ENCODE measurements at regions not wholly inside any gene's neighbourhood (a gene's known extent, or its start where the extent isn't known, plus 50 kb on each side); places are given as distances from the start of the nearest gene placed in this dataset.

- DNase-seq (ENCODE audit: low read depth in 1 of 2, low spot score in 1 of 2) = no peak
- no peak overlapping the region for H3K27ac ChIP-seq
Measured at GRCh38 chr6:153275997-153276396, 144.9 kb upstream of the RGS17 start.

GRCh38 chr6:153272201-153272980 lies 141.3 kb upstream of the RGS17 start:
- H3K36me3 ChIP-seq = no peaks in the 10 kb centered on the region
- H3K4me3 ChIP-seq = no peak overlapping the region
- TF ChIP-seq CTCF (IDR thresholded peaks at IDR 0.05; ENCODE audit: low read depth, low read length) = no peak
- no peaks in the 10 kb centered on the region for H3K4me1 ChIP-seq (ENCODE audit: low read depth)
- H3K9me3 ChIP-seq (ENCODE audit: low read depth) = no peaks in the 10 kb centered on the region
- no peak overlapping the region for H3K27ac ChIP-seq
- no peaks in the 10 kb centered on the region for H3K27me3 ChIP-seq
- DNase-seq (ENCODE audit: low read depth in 1 of 2, low spot score in 1 of 2) = no peak

More at GRCh38 chr6:153275997-153276396, 144.9 kb upstream of the RGS17 start:
- H3K27me3 ChIP-seq = no peaks in the 10 kb centered on the region
- no peak for TF ChIP-seq CTCF (IDR thresholded peaks at IDR 0.05; ENCODE audit: low read depth, low read length)
- H3K9me3 ChIP-seq (ENCODE audit: low read depth) = no peaks in the 10 kb centered on the region
- H3K4me1 ChIP-seq (ENCODE audit: low read depth) = no peaks in the 10 kb centered on the region
- no peak overlapping the region for H3K4me3 ChIP-seq
- no peaks in the 10 kb centered on the region for H3K36me3 ChIP-seq

GRCh38 chr6:153263489-153263888 lies 132.4 kb upstream of the RGS17 start:
- Histone ChIP-seq H3K36me3 (no peaks in the 10 kb centered on the region), H3K27me3 (no peaks in the 10 kb centered on the region), H3K4me3 (no peak overlapping the region), H3K9me3 (ENCODE audit: low read depth) (no peaks in the 10 kb centered on the region), H3K4me1 (ENCODE audit: low read depth) (no peaks in the 10 kb centered on the region), H3K27ac (no peak overlapping the region)
- no peak for TF ChIP-seq CTCF (IDR thresholded peaks at IDR 0.05; ENCODE audit: low read depth, low read length)
- no peak for DNase-seq (ENCODE audit: low read depth in 1 of 2, low spot score in 1 of 2)

DNA sequence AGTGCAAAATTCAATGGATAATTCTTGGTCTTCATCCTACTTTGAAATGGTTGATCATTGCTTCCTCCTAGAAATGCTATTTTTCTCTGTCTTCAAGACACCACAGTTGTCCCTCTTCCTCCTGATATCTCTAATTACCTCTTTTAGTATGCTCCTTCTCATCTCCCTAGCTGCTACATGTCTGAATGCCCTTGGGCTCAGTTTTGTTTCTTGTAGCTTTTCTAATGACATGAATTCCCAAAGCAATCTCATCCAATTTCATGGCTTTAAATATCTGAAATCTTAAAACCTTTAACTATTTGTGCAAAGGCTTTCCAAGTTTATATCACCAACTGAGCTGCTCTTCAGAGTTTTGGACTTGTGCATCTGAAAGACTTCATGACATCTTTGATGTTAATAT lies 120.2 kb upstream of the RGS17 start:
- no peaks in the 10 kb centered on the region for H3K4me1 ChIP-seq (ENCODE audit: low read depth)

GRCh38 chr6:153237670-153238069 lies 106.6 kb upstream of the RGS17 start:
- Histone ChIP-seq H3K27ac (no peak overlapping the region), H3K4me3 (no peak overlapping the region), H3K4me1 (ENCODE audit: low read depth) (no peaks in the 10 kb centered on the region), H3K27me3 (no peaks in the 10 kb centered on the region), H3K36me3 (no peaks in the 10 kb centered on the region), H3K9me3 (ENCODE audit: low read depth) (no peaks in the 10 kb centered on the region)
- TF ChIP-seq CTCF (IDR thresholded peaks at IDR 0.05; ENCODE audit: low read depth, low read length) = no peak
- no peak for DNase-seq (ENCODE audit: low read depth in 1 of 2, low spot score in 1 of 2)

More for the DNA sequence above, 120.2 kb upstream of the RGS17 start:
- H3K27me3 ChIP-seq = no peaks in the 10 kb centered on the region
- H3K27ac ChIP-seq = no peak overlapping the region
- H3K4me3 ChIP-seq = no peak overlapping the region
- H3K36me3 ChIP-seq = no peaks in the 10 kb centered on the region
- no peak for DNase-seq (ENCODE audit: low read depth in 1 of 2, low spot score in 1 of 2)
- no peaks in the 10 kb centered on the region for H3K9me3 ChIP-seq (ENCODE audit: low read depth)
- TF ChIP-seq CTCF (IDR thresholded peaks at IDR 0.05; ENCODE audit: low read depth, low read length) = no peak
